A549 (cell line): ENCODE measurements at regions not wholly inside any gene's neighbourhood (a gene's known extent, or its start where the extent isn't known, plus 50 kb on each side); places are given as distances from the start of the nearest gene placed in this dataset.

Experiments
- ATAC-seq, 2 experiments: fragments of 200-7000 bp in 1 of 2; fragments of >200 bp in 1 of 2; cut with Nextera tagmentation in 1 of 2; cut with Tn5 transposase in 1 of 2; 3 replicates each; pipeline versions ENCODE4 v1.8.0 to v1.9.1; 2018 to 2020; ENCODE audit warnings: mild to moderate bottlenecking in 1 of 2, moderate library complexity in 1 of 2
- CTCF ChIA-PET: fragments of 300-600 bp; sonication (Branson Sonifier 250); formaldehyde crosslinking; extraction: SDS; loops from one replicate; lab custom pipeline; 2021; ENCODE audit warnings: antibody characterized with exemption, inconsistent platforms; lab: Yijun Ruan, JAX
- POLR2A ChIA-PET: fragments of 350-600 bp; formaldehyde crosslinking; extraction: SDS; loops from one replicate; lab custom pipeline; 2021; ENCODE audit warnings: antibody characterized with exemption, inconsistent platforms; lab: Yijun Ruan, JAX
- DNase-seq, 2 experiments: peaks; one replicate each; pipeline versions ENCODE4 v3.0.0 to v3.0.0-alpha.2; 2011 to 2016; ENCODE audit warnings: low read depth in 1 of 2, low spot score in 1 of 2
- FAIRE-seq: peaks from 2 replicates; lab custom pipeline; 2011; peaks lifted over from hg19 to GRCh38; lab: Jason Lieb, UNC
- H3K27ac ChIP-seq, 2 experiments: fragments of >200 bp; sonication (Bioruptor Twin); formaldehyde crosslinking; 3 replicates each; pipeline ENCODE4 v1.5.1; 2016 to 2017
- H3K4me1 ChIP-seq: fragments of >200 bp; sonication (Bioruptor Twin); formaldehyde crosslinking; 3 replicates; pipeline ENCODE4 v1.6.1; 2016
- H3K4me2 ChIP-seq: fragments of >200 bp; sonication (Bioruptor Twin); formaldehyde crosslinking; 3 replicates; pipeline ENCODE4 v1.6.1; 2016
- H3K4me3 ChIP-seq: fragments of >200 bp; sonication (Bioruptor Twin); formaldehyde crosslinking; 3 replicates; pipeline ENCODE4 v1.5.1; 2016
- H3K9me3 ChIP-seq: fragments of >200 bp; sonication (Bioruptor Twin); formaldehyde crosslinking; 3 replicates; pipeline ENCODE4 v1.6.1; 2016
- ATOH8 ChIP-seq: fragments of 250-450 bp; sonication (Bioruptor Pico); IDR thresholded peaks from 2 replicates; pipeline ENCODE4 v1.5.0; 2020; ENCODE audit warnings: low read depth, mild to moderate bottlenecking, moderate library complexity
- CEBPB ChIP-seq, 2 experiments: fragments of >200 bp in 1 of 2; sonication (Bioruptor Twin) in 1 of 2; formaldehyde crosslinking in 1 of 2; IDR thresholded peaks; 2 replicates each; pipeline ENCODE4 v1.6.1; 2012 to 2016
- CHD2 ChIP-seq: fragments of 150-350 bp; IDR thresholded peaks from 2 replicates; pipeline ENCODE4 v1.6.1; 2014; ENCODE audit warnings: low read length; ENCODE audit not compliant: partially characterized antibody
- CHD4 ChIP-seq: fragments of 200-600 bp; sonication (generic); IDR thresholded peaks from 2 replicates; pipeline ENCODE4 v1.6.1; 2016; ENCODE audit warnings: antibody characterized with exemption, mild to moderate bottlenecking, borderline replicate concordance
- E2F6 ChIP-seq: IDR thresholded peaks from 2 replicates; pipeline ENCODE4 v1.6.1; 2012; ENCODE audit warnings: low read depth, borderline replicate concordance
- EHF ChIP-seq: fragments of 250-450 bp; sonication (Bioruptor Pico); IDR thresholded peaks from 2 replicates; pipeline ENCODE4 v1.5.0; 2020; ENCODE audit warnings: mild to moderate bottlenecking
- ELK1 ChIP-seq: fragments of 150-350 bp; IDR thresholded peaks from 2 replicates; pipeline ENCODE4 v1.6.1; 2014; ENCODE audit warnings: low read depth, mild to moderate bottlenecking, low read length
- ESRRA ChIP-seq: fragments of 150-350 bp; IDR thresholded peaks from 2 replicates; pipeline ENCODE4 v1.6.1; 2014; ENCODE audit warnings: mild to moderate bottlenecking, low read length, borderline replicate concordance
- FOSB ChIP-seq: fragments of 250-450 bp; sonication (Bioruptor Pico); IDR thresholded peaks from 2 replicates; pipeline ENCODE4 v1.5.0; 2020; ENCODE audit warnings: mild to moderate bottlenecking, moderate library complexity
- FOSL2 ChIP-seq, 2 experiments: fragments of 450-650 bp in 1 of 2; fragments of >200 bp in 1 of 2; sonication (Bioruptor Twin) in 1 of 2; formaldehyde crosslinking; IDR thresholded peaks; 2 replicates each; pipeline versions ENCODE4 v1.5.0 to v1.6.1; 2016 to 2020; ENCODE audit warnings: mild to moderate bottlenecking in 1 of 2, moderate library complexity in 1 of 2
- GATA3 ChIP-seq: IDR thresholded peaks from 2 replicates; pipeline ENCODE4 v1.6.1; 2012; ENCODE audit warnings: borderline replicate concordance
- HDAC2 ChIP-seq: fragments of 200-600 bp; sonication (generic); IDR thresholded peaks from 2 replicates; pipeline ENCODE4 v1.6.1; 2016
- HMGXB4 ChIP-seq: fragments of 250-450 bp; sonication (Bioruptor Pico); IDR thresholded peaks from 2 replicates; pipeline ENCODE4 v1.5.0; 2021; ENCODE audit warnings: mild to moderate bottlenecking, moderate library complexity, borderline replicate concordance
- HOXA7 ChIP-seq: fragments of 250-450 bp; sonication (Bioruptor Pico); IDR thresholded peaks from 2 replicates; pipeline ENCODE4 v1.5.0; 2020; ENCODE audit warnings: mild to moderate bottlenecking, moderate library complexity
- HOXB13 ChIP-seq: fragments of 250-450 bp; sonication (Bioruptor Pico); IDR thresholded peaks from 2 replicates; pipeline ENCODE4 v1.5.0; 2020; ENCODE audit warnings: low read depth, mild to moderate bottlenecking, moderate library complexity
- JUNB ChIP-seq: fragments of >200 bp; sonication (Bioruptor Twin); formaldehyde crosslinking; IDR thresholded peaks from 2 replicates; pipeline ENCODE4 v1.6.1; 2016
- KDM5A ChIP-seq: fragments of 200-600 bp; sonication (generic); IDR thresholded peaks from 2 replicates; pipeline ENCODE4 v1.6.1; 2016; ENCODE audit warnings: antibody characterized with exemption, mild to moderate bottlenecking
- MYC ChIP-seq: IDR thresholded peaks from 2 replicates; pipeline ENCODE4 v1.6.1; 2012; ENCODE audit warnings: mild to moderate bottlenecking, inconsistent platforms, low read length, improper control_type of control experiment, borderline replicate concordance
- NFE2L2 ChIP-seq: fragments of 150-350 bp; conservative IDR thresholded peaks from 2 replicates; pipeline ENCODE4 v1.6.1; 2014; ENCODE audit warnings: low read length
- POLR2AphosphoS2 ChIP-seq: conservative IDR thresholded peaks from 2 replicates; pipeline ENCODE4 v1.6.1; 2012; ENCODE audit warnings: low read length, improper control_type of control experiment, inconsistent platforms
- RFX5 ChIP-seq: fragments of 450-650 bp; IDR thresholded peaks from 2 replicates; pipeline ENCODE4 v1.7.1; 2014; ENCODE audit warnings: antibody characterized with exemption, mild to moderate bottlenecking, moderate library complexity
- SMC3 ChIP-seq: fragments of >200 bp; sonication (Bioruptor Twin); formaldehyde crosslinking; IDR thresholded peaks from 3 replicates; pipeline ENCODE4 v1.6.1; 2018; ENCODE audit warnings: inconsistent platforms
- TP53 ChIP-seq: fragments of 250-450 bp; sonication (Bioruptor Pico); IDR thresholded peaks from 2 replicates; pipeline ENCODE4 v1.5.0; 2021; ENCODE audit warnings: mild to moderate bottlenecking, moderate library complexity
- ZC3H11A ChIP-seq: fragments of 450-650 bp; IDR thresholded peaks from 2 replicates; pipeline ENCODE4 v1.6.1; 2014; ENCODE audit warnings: antibody characterized with exemption, mild to moderate bottlenecking
- ZFP36 ChIP-seq: fragments of 450-650 bp; IDR thresholded peaks from 2 replicates; pipeline ENCODE4 v1.6.1; 2014; ENCODE audit warnings: borderline replicate concordance; ENCODE audit not compliant: partially characterized antibody
- ZNF302 ChIP-seq: fragments of 250-450 bp; sonication (Bioruptor Pico); IDR thresholded peaks from 2 replicates; pipeline ENCODE4 v1.9.0; 2021; ENCODE audit warnings: inconsistent platforms, mild to moderate bottlenecking, moderate library complexity
- ZSCAN20 ChIP-seq: fragments of 250-450 bp; sonication (Bioruptor Pico); IDR thresholded peaks from 2 replicates; pipeline ENCODE4 v1.8.0; 2022; ENCODE audit warnings: mild to moderate bottlenecking, moderate library complexity
- WGBS: methylation state at CpG from one replicate; pipeline ENCODE4 v1.1.6; 2017; ENCODE audit errors: missing lambda C conversion rate; 5-methylcytosine and 5-hydroxymethylcytosine counted together
- TF ChIP-seq, protein P1 (sequence below): fragments of >200 bp; sonication (Bioruptor Twin); formaldehyde crosslinking; IDR thresholded peaks from 2 replicates; pipeline ENCODE4 v1.6.1; 2016

GRCh38 chr2:6281524-6281923, 584.2 kb downstream of the CMPK2 start:
- Histone ChIP-seq H3K9me3 (no peaks in the 10 kb centered on the region), H3K4me3 (no peak overlapping the region), H3K27ac (no peak overlapping the region), H3K4me2 (no peak overlapping the region), H3K4me1 (no peaks in the 10 kb centered on the region)
- no peak for FAIRE-seq
- TF ChIP-seq MYC (no peak), FOSB (CRISPR knock-in tag) (no peak), HDAC2 (no peak), ZC3H11A (no peak), E2F6 (no peak), ZNF302 (no peak), CHD4 (no peak), TP53 (CRISPR knock-in tag) (no peak), POLR2AphosphoS2 (no peak), ESRRA (no peak), JUNB (no peak), HOXB13 (CRISPR knock-in tag) (no peak), ZFP36 (no peak), HOXA7 (no peak), ATOH8 (no peak), EHF (CRISPR knock-in tag) (no peak), ZSCAN20 (CRISPR knock-in tag) (no peak), SMC3 (no peak)
- ChIA-PET POLR2A (no interaction called here), CTCF (no interaction called here)
- no peak for ATAC-seq
- DNase-seq = no peak
- 46% methylated on average over 5 of the region's 5 CpGs for WGBS

DNA sequence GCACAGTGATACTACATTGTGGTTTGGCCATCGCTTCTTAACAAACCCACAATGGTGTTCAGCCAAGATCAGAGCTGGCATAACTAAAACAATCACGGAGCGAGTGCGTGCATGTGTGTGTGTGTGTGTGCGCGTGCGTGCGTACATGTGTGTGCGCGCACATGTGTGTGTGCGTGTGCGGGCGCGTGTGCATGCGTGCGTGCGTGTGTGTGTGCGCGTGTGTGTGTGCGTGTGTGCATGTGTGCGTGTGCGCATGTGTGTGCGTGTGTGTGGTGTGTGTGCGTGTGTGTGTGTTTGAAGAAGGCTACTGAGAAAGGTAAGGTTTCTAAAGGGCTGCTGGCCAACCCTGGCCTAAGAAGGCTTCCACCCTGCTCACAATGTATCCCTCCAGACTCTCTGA, 582.4 kb downstream of the CMPK2 start:
- ATAC-seq (no peak), DNase-seq (no peak), FAIRE-seq (no peak)
- WGBS = 71% methylated on average over 24 of the region's 24 CpGs
- Histone ChIP-seq H3K4me1 (no peaks in the 10 kb centered on the region), H3K4me3 (no peak overlapping the region), H3K9me3 (peaks cover 4% of the 10 kb centered on the region; the same call in 1 of the 3 replicates)
- CTCF ChIA-PET = no interaction called here
- no peak for TF ChIP-seq KDM5A
- no peak for TF ChIP-seq ZC3H11A
- TF ChIP-seq, all 56 proteins: peak for 0
- POLR2A ChIA-PET = no interaction called here
- Histone ChIP-seq H3K27ac (no peak overlapping the region), H3K4me2 (no peak overlapping the region)

DNA sequence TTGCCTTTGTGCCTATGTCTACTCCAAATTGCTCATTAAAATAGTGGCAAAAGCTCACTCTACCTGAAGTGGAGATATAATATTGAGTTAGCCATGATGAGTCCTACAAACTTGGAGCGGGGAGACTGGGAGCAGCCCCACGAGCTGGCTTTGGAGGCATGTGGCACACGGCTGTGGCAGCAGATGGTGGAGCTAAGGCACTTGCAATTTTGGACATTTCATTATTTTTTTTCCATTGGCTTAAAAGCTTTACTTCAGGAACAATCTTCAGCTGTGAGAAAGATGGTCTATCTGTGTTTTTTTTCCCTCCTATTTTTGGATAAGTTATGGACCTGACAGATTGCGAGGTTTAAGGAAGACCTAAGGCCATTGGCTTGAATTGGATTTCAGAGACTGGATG, 578.3 kb downstream of the CMPK2 start:
- FAIRE-seq (no peak), DNase-seq (no peak)
- H3K4me1 ChIP-seq = no peaks in the 10 kb centered on the region
- 3% methylated on average over 4 of the region's 4 CpGs for whole genome bisulfite sequencing
- TF ChIP-seq HOXB13 (CRISPR knock-in tag) = no peak
- TF ChIP-seq, protein P1, sequence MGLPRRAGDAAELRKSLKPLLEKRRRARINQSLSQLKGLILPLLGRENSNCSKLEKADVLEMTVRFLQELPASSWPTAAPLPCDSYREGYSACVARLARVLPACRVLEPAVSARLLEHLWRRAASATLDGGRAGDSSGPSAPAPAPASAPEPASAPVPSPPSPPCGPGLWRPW = no peak
- TF ChIP-seq, all 56 proteins: peak for 0
- H3K4me3 ChIP-seq = no peak overlapping the region
- H3K9me3 ChIP-seq = peaks cover 4% of the 10 kb centered on the region; the same call in 2 of the 3 replicates
- ChIA-PET CTCF (no interaction called here), POLR2A (no interaction called here)
- no peak overlapping the region for H3K27ac ChIP-seq
- no peak overlapping the region for H3K4me2 ChIP-seq
- no peak for ATAC-seq

DNA sequence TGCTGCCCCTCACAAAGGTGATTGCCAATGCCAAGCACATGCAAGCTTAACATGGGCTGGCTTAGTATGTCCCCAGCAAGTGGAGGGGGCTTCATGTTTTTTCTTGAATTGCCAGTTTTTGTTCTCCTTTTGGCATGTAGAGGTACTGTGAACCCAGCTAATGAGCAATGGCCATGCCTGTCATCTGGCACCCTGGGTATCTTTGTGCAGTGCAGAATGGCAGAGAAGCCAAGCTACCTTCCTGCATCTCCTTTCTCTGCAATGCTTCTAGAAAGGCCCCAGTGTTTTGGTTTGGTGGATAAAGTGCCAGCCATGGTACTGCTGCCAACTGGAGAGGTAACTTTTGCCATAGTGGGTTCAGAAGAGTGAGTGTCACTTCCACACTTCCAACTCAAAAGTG, 576.9 kb downstream of the CMPK2 start:
- Histone ChIP-seq H3K4me3 (no peak overlapping the region), H3K27ac (no peak overlapping the region), H3K9me3 (peaks cover 4% of the 10 kb centered on the region; the same call in 2 of the 3 replicates), H3K4me2 (no peak overlapping the region), H3K4me1 (no peaks in the 10 kb centered on the region)
- CTCF ChIA-PET = no interaction called here
- POLR2A ChIA-PET = no interaction called here
- no peak for DNase-seq
- FAIRE-seq = no peak
- no peak for ATAC-seq
- TF ChIP-seq ZNF302 (no peak), HDAC2 (no peak), CHD2 (no peak), ELK1 (no peak), CEBPB (IDR thresholded peaks at IDR 0.05) (no peak), EHF (CRISPR knock-in tag) (no peak), HMGXB4 (CRISPR knock-in tag) (no peak), NFE2L2 (no peak), RFX5 (no peak), CHD4 (no peak), GATA3 (no peak), FOSL2 (IDR thresholded peaks at IDR 0.05) (no peak), FOSL2 (CRISPR knock-in tag; IDR thresholded peaks at IDR 0.05) (no peak)
- TF ChIP-seq, protein P1 = no peak
